ENCODE measurements at regions not wholly inside any gene's neighbourhood (a gene's known extent, or its start where the extent isn't known, plus 50 kb on each side); places are given as distances from the start of the nearest gene placed in this dataset.

GRCh38 chr5:104764197-104764596 lies 1201.6 kb upstream of the NUDT12 start:
- BruUV-seq (replicated peaks): no TSS peak
- TF ChIP-seq CTCF (conservative IDR thresholded peaks at IDR 0.05; ENCODE audit: low read depth, low read length) (no peak), EZH2 (IDR thresholded peaks at IDR 0.05; ENCODE audit: borderline replicate concordance, low read depth, low read length, poor library complexity, severe bottlenecking) (no peak)
- intact Hi-C loops (cut with micrococcal nuclease; ENCODE audit: unreplicated experiment): no loop called here
- no peak for DNase-seq (ENCODE audit: low spot score)
- POLR2A ChIA-PET (ENCODE audit: low non-redundant PET): no interaction called here
- Histone ChIP-seq H3K4me3 (ENCODE audit: low read depth, low read length, poor library complexity, severe bottlenecking) (no peak overlapping the region), H3K9me3 (ENCODE audit: low read depth, low read length, poor library complexity, severe bottlenecking) (no peaks in the 10 kb centered on the region), H3K36me3 (ENCODE audit: insufficient read depth, low read length, poor library complexity, severe bottlenecking) (no peaks in the 10 kb centered on the region), H3K4me1 (ENCODE audit: insufficient read depth, low read length, poor library complexity, severe bottlenecking) (peaks cover 13% of the 10 kb centered on the region), H3K27me3 (replicated peaks; ENCODE audit: insufficient read depth, low read depth, low read length, poor library complexity) (no peaks in the 10 kb centered on the region), H3K27ac (ENCODE audit: low read depth, low read length, poor library complexity, severe bottlenecking) (peak overlapping the region; percentile 55)
- CTCF ChIA-PET: no interaction called here

GRCh38 chr5:104763216-104763615 lies 1200.6 kb upstream of the NUDT12 start:
- intact Hi-C loops (cut with micrococcal nuclease; ENCODE audit: unreplicated experiment): no loop called here

GRCh38 chr5:104757915-104758314 lies 1195.3 kb upstream of the NUDT12 start:
- Histone ChIP-seq H3K36me3 (ENCODE audit: insufficient read depth, low read length, poor library complexity, severe bottlenecking) (no peaks in the 10 kb centered on the region), H3K9me3 (ENCODE audit: low read depth, low read length, poor library complexity, severe bottlenecking) (no peaks in the 10 kb centered on the region), H3K27me3 (replicated peaks; ENCODE audit: insufficient read depth, low read depth, low read length, poor library complexity) (no peaks in the 10 kb centered on the region), H3K4me1 (ENCODE audit: insufficient read depth, low read length, poor library complexity, severe bottlenecking) (peaks cover 7% of the 10 kb centered on the region), H3K27ac (ENCODE audit: low read depth, low read length, poor library complexity, severe bottlenecking) (no peak overlapping the region), H3K4me3 (ENCODE audit: low read depth, low read length, poor library complexity, severe bottlenecking) (no peak overlapping the region)
- CTCF ChIA-PET: no interaction called here
- POLR2A ChIA-PET (ENCODE audit: low non-redundant PET): no interaction called here
- no TSS peak for BruUV-seq (replicated peaks)
- DNase-seq (ENCODE audit: low spot score): no peak
- intact Hi-C loops (cut with micrococcal nuclease; ENCODE audit: unreplicated experiment): no loop called here
- TF ChIP-seq CTCF (conservative IDR thresholded peaks at IDR 0.05; ENCODE audit: low read depth, low read length): no peak
- TF ChIP-seq EZH2 (IDR thresholded peaks at IDR 0.05; ENCODE audit: borderline replicate concordance, low read depth, low read length, poor library complexity, severe bottlenecking): no peak

More at GRCh38 chr5:104763216-104763615, 1200.6 kb upstream of the NUDT12 start:
- H3K9me3 ChIP-seq (ENCODE audit: low read depth, low read length, poor library complexity, severe bottlenecking): no peaks in the 10 kb centered on the region
- peak overlapping the region; percentile 55 for H3K27ac ChIP-seq (ENCODE audit: low read depth, low read length, poor library complexity, severe bottlenecking)
- no TSS peak for BruUV-seq (replicated peaks)
- DNase-seq (ENCODE audit: low spot score): peak; percentile 77
- H3K36me3 ChIP-seq (ENCODE audit: insufficient read depth, low read length, poor library complexity, severe bottlenecking): no peaks in the 10 kb centered on the region
- H3K4me1 ChIP-seq (ENCODE audit: insufficient read depth, low read length, poor library complexity, severe bottlenecking): peaks cover 13% of the 10 kb centered on the region
- CTCF ChIA-PET: no interaction called here
- H3K27me3 ChIP-seq (replicated peaks; ENCODE audit: insufficient read depth, low read depth, low read length, poor library complexity): no peaks in the 10 kb centered on the region
- H3K4me3 ChIP-seq (ENCODE audit: low read depth, low read length, poor library complexity, severe bottlenecking): no peak overlapping the region
- TF ChIP-seq EZH2 (IDR thresholded peaks at IDR 0.05; ENCODE audit: borderline replicate concordance, low read depth, low read length, poor library complexity, severe bottlenecking) (no peak), CTCF (conservative IDR thresholded peaks at IDR 0.05; ENCODE audit: low read depth, low read length) (no peak)
- POLR2A ChIA-PET (ENCODE audit: low non-redundant PET): no interaction called here

All from A673 (cell line).